Retina (tissue), 1 donor: ENCODE measurements at regions not wholly inside any gene's neighbourhood (a gene's known extent, or its start where the extent isn't known, plus 50 kb on each side); places are given as distances from the start of the nearest gene placed in this dataset.

Experiments used
- DNase-seq: peaks from one replicate; pipeline ENCODE4 v3.0.0-alpha.2; 2016

DNA sequence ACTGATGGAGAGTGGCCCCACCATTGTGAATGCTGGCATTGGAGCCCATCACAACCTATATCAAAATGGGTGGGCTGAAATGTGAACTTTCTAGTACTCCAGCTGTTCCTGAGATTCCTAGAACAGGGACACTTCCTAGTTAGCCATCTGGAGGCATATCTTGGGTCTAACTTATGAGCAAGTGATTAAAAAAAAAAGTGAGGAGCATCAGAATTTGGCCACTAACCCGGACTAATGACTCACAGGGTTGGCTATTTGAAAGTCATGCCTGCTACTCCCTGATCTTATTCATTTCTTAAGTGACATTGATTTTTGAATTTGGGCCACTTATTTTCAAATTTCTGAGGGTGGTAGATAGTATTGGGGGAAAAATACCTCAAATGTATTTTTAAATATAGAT, 216.6 kb downstream of the HRH4 start:
- DNase-seq, result no peak

DNA sequence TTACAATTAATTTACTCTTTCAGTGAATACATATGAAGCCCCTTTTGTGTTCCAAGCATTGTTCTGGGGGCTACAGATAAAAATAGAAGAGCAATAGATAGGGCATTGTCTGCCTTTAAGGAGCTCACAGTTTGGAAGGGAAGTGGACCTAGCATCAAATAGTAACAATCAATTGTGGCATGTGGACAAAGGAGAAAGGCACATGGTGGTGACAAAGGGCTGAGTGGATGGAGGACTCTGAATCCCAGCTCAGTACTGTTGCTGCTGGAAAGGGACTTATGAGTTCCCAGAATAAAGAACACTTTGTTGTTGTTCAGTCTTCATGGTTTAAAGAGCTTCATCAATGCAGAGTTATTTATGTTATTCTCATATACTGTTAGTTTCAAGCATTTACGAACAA, 217.7 kb downstream of the HRH4 start:
- peak; percentile 48 for DNase-seq

DNA sequence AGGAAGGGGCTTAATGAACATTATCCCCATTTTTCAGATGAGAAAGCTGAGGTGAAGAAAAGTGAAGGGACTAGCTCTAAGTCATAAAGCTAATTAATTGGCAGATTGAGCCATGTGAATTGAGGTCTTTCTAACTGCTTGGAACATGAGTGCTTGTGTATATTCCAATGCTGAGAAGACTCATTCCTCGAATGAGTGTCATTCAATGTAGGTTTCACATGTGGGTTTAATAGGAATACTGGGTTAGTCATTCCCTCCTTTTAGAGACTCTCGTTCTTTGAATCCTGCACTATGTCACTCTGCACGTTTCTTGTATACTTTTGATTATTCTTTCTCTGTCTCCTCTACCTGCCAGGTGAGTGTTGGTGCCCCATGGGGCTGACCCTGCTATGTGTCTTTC, 218.2 kb downstream of the HRH4 start:
- DNase-seq, result no peak

DNA sequence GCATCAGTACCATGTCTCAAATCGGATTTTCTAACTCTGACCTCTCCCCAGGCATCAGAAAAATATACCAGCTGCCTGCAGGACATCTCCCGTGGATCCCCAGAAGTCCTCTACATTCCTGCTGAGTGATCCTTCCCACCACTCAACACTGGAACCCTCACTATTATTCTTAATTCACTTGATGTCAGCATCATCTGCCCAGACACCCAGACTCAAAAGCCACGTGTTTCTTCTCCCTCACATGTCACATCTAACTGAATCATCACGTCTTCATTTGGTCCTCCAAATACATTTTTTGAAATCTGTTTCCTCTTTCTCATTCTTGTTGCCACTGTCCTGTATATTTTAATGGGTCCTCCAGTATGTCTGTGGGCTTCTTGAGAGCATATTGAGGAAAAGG, 218.6 kb downstream of the HRH4 start:
- DNase-seq, result peak; percentile 61

DNA sequence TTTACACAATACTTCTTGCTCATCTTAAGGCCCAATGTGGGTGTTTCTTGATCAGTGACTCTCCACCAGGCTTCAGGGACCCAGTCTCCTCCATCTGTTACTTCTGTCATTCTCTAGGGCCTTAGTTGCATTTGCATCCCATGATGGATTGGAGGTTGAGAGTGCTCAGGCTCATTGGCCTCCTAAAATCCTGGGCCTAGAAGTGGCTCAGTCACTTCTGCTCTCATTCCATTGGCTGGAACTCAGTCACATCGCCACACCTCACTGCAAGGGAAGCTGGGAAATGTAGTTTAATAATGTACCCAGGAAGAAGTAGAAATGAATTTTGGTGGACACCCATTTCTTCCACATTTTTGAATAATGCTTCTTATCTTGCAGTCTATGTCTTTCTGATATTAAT, 223.5 kb downstream of the HRH4 start:
- no peak for DNase-seq

DNA sequence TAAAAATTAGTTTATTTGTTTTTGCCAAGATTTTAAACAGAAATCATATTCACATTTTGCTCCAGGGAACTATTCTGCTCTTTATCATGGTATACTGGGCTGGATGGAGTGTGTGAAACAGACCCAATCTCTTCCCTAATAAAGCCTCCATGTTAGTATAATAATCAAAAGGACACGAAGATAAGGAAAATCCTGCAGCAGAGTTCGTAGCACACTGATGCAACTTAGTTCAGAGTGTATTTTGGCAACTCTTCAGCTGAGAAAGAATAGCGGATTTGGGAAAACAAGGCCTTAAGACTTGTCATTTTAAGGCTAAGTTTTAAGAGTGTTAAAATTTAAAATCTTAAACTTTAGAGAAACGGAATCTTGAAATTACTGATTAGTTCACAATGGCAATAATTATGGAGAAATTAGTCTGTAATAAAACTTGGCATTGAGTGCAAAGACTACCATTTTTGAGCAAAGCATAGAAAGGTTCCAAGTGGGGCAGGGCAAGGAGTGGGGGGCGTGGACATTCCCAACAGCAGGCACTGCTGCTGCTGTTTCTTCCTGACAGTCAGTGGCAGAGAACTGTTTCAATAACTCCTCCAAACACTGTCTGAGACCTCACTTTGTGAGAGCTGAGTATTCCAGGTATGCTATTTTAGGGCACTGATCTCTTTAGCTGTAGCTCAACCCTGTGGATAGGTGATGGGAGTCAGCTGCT, 225.0 kb downstream of the HRH4 start:
- DNase-seq, result no peak

DNA sequence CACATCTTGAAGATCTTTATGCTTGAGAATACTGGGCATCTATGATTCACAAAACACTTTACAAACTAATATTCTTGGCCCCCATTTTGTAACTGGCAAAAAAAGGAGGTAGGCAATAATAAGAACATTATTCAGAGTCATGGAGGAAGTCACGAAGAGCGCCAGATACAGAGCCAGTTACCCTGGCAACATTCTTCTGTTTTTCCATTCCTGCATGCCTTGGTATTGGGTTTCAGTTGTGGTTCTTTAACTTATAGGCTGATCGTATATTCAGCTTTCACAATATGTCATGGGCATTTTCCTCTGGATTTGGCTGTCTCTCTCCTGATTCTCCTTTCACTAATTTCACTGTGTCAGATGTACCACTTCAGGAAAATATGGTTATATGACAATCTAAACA, 234.7 kb downstream of the HRH4 start:
- no peak for DNase-seq

DNA sequence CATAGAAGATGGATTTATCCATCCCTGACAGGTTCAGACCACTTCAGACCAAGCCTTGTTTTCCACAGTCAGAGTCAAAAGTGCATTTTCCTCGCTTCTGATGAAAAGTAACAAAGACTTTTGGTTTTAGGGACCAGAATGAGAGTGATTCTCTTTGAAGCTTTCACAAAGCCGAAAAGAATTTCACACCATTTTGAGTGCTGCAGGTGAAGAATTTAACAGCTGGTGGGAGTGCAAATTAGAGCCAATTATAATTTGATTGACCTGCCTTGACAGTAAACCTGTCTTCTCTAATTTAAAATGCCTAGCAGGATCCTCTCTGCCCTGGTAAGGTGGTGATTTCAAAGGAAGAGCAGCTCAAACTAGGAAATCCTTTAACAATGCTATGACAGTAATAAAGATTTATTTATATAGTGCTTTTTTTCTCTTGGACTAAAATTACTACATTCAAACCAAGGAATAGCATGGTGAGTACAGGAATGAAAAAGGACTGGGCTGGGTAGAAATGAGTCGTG, 241.6 kb downstream of the HRH4 start:
- no peak for DNase-seq

DNA sequence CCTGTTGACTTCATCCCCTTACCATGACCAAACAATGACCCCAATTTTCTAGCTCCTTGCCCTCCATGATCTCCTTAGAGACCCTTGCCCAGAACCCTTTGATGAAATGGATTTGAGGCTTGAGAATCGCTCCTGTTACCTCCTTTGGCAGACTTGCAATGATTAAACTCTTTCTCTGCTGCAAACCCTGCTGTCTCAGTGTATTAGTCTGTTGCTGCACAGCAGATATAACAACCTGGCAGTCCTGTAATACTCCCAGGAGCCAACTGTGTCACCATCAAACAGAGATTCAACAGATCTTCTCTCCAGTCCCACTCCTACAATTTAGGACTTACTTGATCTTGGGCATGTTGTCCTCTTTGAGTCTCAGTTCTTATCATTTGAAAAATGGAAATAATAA, 242.9 kb downstream of the HRH4 start:
- no peak for DNase-seq

DNA sequence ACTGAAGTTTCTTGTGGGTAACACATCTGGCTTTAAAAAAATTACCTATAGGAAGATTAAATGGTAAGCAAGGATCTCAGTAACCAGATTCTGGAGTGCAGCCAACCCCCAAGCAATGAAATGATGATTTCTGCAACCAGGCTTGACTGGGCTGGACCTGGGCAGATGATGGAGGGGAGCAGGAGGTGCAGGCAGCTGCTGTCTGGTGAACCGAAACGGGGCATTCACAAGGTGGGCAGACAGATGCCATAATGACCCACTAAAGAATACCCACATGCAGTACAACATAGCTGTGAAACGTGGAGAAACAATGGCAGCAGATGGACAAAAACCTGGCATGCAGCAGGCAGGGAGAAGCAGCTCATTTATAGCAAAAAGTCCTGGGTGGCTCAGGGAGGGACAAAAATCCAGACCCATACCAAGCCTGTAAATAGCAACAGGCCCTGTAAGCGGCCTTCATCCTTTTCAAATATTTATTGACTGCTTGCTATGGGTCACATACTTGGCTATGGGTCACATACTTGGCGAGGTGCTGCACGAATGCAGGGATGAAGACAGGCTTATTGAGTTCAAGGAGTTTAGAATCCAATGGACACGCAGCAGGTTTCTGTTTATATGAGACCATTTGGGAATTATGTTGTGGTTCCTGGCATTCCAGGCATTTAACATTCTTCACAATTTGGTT, 244.7 kb downstream of the HRH4 start:
- DNase-seq, result peak; percentile 26

DNA sequence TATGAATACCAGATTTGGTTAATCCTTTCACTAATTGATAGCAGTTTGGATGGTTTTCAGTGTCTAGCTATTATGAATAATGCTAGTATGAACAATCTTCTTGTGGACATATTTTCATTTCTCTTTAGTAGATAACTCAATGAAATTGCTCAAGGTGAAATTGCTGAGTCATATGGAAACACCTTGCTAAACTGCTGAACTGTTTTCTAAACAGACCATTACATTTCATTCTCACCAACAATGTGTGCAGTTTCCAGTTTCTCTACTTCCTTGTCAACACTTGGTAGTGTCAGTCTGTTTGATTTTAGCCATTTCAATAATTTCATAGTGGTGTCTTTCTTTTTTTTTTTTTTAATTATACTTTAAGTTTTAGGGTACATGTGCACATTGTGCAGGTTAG, 250.0 kb downstream of the HRH4 start:
- DNase-seq, result no peak

DNA sequence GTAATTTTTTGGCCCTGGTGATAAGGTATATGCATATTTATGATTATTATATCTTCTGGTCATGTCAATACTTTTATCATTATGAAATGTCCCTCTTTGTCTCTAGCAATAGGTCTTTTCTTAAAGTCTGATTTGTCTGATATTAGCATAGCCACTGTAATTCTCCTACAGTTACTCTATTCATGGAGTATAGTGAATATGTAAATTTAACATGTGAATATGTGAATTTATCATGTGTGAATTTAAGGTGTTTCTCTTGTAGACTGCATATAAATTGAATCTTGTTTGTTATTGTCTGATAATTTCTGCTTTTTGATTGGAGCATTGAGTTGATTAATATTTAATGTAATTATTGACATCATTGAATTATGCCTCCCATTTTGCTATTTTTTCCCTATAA, 259.4 kb downstream of the HRH4 start:
- DNase-seq, result no peak

DNA sequence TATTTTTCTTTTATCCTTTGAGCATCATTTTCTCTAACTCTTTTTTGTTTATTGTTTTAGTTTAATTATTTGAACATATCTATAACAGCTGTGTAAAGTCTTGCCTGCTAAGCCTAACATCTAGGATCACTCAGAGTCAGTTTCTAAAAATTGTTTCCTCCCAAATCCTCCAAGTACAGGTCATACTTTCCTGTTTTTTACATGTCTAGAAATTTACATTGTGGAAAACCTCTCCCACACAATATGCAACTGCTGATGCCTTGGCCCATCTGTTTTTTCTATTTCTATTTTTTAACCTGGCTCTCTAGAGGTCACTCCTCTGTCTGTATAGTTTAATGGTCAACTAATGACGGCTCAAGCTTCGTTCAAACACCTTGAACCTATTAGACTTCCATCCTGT, 261.0 kb downstream of the HRH4 start:
- no peak for DNase-seq

DNA sequence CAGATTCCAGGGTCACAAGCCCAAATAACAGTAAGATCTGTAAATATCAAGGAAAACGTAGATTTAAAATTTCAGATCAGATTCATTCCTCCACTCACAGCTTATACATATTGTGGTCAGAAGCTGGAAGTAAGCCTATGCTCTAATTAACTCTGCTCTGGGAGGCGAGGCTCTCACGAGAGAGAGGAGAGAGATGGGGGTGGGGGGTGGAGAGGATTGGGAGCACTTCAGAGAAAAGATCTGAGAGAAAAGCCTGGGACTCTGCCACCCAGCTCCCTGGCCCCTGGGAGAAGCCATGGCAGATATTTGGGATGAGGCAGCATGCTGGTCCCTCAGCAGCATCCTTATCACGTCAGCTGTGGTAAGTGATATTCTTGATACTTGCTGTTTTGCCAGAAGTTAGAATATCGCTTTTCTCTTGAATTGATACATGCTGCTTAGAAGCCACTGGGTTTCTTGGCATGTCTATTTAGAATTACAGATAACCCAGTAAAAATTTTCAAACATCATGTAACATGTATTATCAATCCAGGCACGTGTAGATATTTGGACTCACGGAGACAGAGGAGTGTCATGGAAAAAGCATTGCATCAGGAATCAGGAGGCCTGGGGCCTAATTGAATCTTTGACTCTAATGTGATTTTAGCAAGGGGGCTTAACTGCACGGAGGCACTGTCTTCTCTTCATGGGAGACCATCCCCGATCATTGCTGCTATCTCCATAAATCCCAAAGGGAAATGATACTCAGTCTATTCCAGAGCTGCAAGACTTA, 265.4 kb downstream of the HRH4 start:
- DNase-seq, result peak; percentile 24

DNA sequence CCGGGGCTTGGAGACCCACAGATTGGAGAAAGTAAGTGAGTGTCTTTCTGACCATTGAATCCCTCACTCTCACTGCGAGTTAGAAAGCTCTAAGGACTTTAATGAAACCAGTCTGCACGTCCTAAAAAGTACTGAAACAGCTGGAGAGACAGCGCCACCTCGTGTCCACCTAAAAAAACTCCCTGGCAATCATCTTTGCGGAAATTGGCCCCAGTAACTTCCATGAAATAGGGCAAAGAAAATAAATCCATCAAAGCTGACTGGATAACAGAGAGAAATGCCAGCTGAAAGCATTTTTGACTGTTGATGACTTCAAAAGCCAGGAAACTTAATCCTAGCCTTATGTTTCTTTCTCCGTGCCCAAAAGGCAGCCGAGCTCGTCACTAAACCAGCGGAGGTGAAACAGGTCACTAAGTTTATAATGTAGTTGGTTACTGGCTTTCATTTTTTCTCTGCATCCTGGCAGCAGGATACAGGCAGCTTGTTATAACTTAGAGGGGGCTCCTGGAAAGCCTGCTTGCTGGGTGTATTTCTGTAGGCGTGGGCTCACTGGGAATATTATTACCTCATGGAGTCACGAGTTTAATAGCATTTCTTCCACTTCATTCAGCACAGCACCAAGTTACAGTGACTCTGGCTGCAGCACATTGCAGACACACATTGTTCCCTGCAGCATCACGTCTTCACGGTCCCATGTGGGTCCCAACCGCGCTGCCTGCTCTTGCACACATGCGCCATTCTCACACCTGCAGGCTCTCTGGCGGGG, 266.5 kb downstream of the HRH4 start:
- DNase-seq, result peak; percentile 90

DNA sequence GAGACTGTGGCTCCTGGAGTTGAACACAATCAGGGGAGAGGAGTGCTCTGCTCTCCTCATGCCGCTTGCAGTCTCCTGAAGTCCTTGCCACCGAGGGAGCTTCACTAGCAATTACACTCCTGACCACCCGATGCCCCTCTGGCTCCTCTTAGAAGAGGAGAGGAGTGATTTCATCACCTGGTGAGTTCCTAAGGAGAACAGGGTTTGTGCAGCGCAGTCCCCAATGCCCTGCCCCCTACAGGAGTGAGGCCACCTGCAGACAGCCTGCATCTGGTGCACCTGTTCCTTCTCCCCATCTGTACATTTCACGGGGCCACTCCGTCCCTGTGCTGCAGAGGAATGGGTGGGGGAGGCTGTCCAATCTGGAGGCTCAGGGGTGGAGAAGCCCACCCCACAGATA, 267.2 kb downstream of the HRH4 start:
- no peak for DNase-seq

DNA sequence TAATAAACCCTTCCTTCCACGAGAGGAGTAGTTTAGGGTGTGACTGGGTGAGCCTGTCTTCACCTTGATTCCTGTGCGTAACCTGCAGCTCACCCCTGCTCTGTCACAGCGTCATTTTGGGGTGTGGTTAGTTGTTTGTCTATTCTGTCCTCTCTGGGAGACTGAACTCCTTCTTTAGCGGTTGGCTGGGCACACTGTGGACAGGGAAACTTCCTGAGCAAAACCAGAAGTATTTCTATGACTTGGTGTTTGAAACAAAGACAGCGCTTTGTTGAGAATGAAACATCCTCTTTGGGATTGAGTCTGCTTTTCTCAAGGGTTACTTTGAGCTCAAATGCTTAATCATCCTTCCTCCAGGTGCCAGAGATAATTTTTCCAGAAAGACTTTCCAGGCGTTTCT, 270.7 kb downstream of the HRH4 start:
- DNase-seq, result no peak

DNA sequence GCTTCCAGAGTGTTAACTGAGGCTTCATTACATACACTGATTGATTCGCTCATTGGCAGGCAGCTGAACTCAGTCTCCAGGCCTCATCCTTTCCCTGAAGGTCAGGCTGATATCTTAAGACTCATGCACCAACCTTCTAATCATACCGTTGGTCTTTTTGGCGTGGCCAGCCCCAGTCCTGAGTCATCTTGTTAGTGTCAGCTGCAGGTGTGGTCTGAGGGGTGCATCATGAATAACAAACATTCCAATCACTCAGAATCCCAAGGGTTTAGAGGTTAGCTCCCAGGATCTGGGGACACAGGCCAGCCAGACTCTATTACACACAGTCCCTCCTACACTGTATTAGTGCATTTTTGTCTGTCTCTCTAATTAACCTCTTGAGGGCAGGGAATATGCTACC, 271.5 kb downstream of the HRH4 start:
- no peak for DNase-seq

DNA sequence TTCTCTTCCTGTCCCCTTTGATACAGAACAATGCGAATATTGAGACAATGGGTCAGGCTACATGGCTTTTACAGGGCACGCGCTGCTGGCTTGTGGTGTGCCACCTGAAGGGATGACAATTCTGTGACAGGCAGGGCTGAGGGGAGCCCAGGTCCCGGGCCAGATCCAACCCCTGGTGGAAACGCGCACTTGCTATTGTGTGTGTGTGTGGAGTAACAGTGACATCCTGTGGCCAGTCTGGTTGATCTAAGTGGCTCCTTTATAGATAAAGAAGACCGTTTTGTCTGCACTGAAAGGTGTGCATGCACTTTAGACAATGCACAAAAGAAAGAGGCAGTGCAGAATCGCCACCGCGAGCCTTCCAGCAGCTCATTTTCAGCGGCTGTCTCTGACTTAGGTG, 273.6 kb downstream of the HRH4 start:
- DNase-seq, result peak; percentile 67

DNA sequence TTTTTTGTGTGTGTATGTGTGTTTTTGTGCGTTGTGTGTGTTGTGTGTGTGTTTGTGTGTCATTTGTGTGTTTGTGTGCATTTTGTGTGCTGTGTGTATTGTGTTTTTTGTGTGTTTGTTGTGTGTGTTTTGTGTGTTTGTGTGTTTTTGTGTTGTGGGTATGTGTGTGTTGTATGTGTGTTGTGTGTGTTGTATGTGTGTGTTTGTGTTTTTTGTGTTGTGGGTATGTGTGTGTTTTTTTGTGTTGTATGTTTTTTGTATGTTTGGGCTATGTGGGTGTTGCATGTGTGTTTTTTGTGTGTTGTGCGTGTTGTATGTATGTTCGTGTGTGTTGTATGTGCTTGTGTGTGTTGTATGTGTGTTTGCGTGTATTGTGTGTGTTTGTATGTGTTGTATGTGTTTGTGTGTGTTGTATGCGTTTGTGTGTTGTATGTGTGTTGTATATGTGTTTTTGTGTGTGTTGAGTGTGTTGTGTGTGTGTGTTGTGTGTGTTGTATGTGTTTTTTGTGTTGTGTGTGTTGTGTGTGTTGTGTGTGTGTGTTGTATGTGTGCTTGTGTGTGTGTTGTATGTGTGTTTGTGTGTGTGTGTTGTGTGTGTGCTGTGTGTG, 275.3 kb downstream of the HRH4 start:
- no peak for DNase-seq

DNA sequence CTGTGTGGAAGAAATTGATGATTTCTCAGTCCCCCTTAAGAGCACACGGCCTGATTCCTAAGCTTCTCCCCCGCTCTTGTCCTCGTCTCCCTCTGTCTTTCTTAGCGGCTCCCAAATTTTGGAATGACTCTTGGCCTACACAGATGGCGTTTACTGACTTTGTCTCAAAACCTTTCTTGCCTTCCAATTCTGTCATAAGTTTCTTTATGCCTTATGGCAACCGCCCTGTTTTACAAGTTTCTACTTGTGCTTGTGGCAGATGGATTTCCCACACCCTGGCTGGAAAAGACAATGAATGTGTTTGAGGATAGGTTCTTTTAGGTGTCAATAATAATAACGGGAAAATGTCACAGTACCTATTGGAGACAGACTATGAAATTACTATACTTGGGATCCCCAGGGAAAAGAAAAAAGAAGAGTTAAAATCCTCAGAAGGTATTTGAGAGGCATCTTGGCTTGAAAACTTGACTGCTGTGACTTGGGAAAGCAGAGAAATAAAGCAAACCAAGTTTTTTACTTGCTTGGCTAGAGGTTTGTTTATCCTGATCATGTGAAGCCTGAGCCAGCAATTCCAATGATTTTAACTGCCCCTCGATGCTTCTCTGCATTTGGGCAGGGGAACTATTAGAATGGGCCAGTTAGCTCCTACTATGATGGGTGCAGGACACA, 276.4 kb downstream of the HRH4 start:
- no peak for DNase-seq

DNA sequence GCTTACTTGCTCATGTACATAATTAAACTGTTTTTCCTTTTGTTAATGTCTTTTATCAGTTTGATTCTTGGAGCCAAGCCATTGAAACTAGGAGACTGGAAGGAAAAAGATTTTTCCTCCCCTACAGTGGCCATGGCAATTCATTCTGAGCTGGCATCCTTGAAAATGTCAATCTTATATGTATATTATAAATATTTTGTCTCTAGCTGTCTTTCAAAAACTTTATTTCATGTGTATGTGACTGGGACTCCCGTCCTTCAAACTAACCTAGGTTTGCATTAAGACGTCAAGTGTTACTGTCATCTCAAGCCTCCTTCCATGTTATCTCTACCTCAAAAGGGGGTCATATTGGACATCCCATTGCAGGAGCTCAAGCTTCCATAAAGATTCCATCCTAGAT, 280.4 kb downstream of the HRH4 start:
- no peak for DNase-seq
